SJSA1 (cell line): ENCODE measurements at regions not wholly inside any gene's neighbourhood (a gene's known extent, or its start where the extent isn't known, plus 50 kb on each side); places are given as distances from the start of the nearest gene placed in this dataset.

Source experiments
- DNase-seq, 2 experiments: peaks; one replicate each; pipeline ENCODE4 v3.0.0-alpha.2; 2015 to 2020; ENCODE audit warnings: low spot score in 2 of 2, low read depth in 1 of 2
- H3K27ac ChIP-seq: fragments of 250-450 bp; sonication (Bioruptor Pico); 2 replicates; pipeline ENCODE4 v1.5.1; 2020; ENCODE audit warnings: mild to moderate bottlenecking, moderate library complexity
- H3K27me3 ChIP-seq: fragments of 250-450 bp; sonication (Bioruptor Pico); replicated peaks from 2 replicates; pipeline ENCODE4 v1.5.1; 2020; ENCODE audit warnings: mild to moderate bottlenecking, moderate library complexity
- H3K36me3 ChIP-seq: fragments of 250-450 bp; sonication (Bioruptor Pico); 2 replicates; pipeline ENCODE4 v1.5.1; 2020; ENCODE audit warnings: mild to moderate bottlenecking
- H3K4me1 ChIP-seq: fragments of 250-450 bp; sonication (Bioruptor Pico); replicated peaks from 2 replicates; pipeline ENCODE4 v1.6.1; 2021; ENCODE audit warnings: mild to moderate bottlenecking
- H3K4me3 ChIP-seq: fragments of 250-450 bp; sonication (Bioruptor Pico); 2 replicates; pipeline ENCODE4 v1.5.1; 2020; ENCODE audit warnings: mild to moderate bottlenecking
- H3K9me3 ChIP-seq: fragments of 250-450 bp; sonication (Bioruptor Pico); replicated peaks from 2 replicates; pipeline ENCODE4 v1.5.1; 2020; ENCODE audit warnings: mild to moderate bottlenecking

DNA sequence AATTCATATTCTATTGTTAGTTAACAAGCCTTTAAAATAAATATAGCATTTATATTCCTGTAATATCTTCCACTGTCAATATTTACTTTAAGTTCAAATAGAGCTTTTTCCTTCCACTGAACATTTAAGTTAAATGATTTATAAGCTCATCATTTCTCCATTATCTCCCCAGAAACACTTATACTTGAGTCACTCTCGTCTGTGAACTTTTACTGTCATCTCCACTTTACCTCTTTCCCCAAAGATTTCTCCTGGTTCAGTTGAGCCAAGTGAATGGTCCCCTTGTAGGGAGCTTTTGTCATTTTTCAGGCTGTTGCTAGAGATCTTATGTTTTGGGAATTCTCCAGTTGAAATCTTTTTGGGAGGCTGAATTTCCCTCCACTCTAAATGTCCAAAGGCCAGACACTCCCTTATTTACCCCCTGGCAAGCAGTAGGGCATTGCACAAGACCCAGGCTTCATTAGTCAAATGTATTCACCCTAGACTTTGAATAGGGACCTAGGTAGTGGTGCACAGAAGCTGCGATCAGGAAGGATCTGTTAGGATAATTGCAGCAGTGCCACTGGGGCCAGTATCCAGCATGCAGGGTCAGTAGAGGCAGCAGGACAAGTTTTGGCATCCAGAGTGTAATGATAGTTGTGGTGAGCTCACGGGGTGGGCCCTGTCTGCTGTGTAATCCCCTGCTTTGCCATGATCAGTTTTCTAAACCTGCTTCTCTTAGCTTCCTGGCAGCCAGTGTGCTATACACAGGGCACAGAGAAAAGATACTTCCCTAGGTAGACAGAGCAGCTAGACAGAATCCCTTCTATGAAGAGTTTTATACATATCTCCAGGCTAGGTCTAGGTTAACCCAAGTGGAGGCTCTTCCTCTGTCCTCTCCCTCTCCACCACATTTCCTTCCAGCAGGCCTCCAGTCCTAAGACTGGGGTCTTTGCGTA lies 356.5 kb upstream of the SLCO3A1 start:
- Histone ChIP-seq H3K4me3 (no peak overlapping the region), H3K4me1 (no peaks in the 10 kb centered on the region), H3K9me3 (no peaks in the 10 kb centered on the region), H3K36me3 (no peaks in the 10 kb centered on the region), H3K27me3 (no peaks in the 10 kb centered on the region), H3K27ac (no peak overlapping the region)
- DNase-seq: no peak

DNA sequence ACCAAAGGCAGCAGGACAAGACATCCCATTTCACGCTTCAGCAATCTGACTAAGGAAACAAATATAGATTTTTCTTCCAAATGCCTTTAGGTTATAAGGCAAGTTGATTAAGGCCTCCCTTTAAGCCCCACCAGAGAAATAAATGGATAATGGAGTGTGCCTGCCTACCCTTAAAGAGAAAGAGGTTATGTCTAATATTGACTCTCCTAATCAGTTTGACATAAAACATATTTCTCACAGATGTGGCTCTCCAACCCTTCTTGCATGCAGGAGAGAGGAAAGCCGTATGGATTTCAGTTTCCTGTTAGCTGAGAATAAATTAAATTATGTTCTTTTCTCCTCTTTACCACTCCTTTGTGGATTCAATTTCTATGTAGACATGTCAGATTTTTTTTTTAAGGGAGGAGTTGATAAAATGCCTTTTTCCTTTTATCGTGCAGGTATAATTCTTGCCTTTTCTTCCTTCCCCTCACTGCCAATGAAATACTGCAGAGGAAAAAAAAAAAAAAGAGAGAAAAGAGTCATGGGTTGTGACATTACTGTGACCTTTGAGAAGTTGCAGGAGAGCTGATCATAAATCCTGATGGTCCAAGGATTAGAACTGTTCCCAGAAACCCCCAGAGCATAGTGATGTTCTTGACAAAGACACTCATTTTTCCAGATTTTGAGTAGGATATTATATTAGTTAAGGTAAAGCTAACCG lies 355.3 kb upstream of the SLCO3A1 start:
- Histone ChIP-seq H3K27ac (no peak overlapping the region), H3K4me3 (no peak overlapping the region), H3K4me1 (no peaks in the 10 kb centered on the region), H3K36me3 (no peaks in the 10 kb centered on the region), H3K9me3 (no peaks in the 10 kb centered on the region), H3K27me3 (no peaks in the 10 kb centered on the region)
- DNase-seq: no peak

GRCh38 chr15:91498749-91499062 lies 354.8 kb upstream of the SLCO3A1 start:
- Histone ChIP-seq H3K4me3 (no peak overlapping the region), H3K9me3 (no peaks in the 10 kb centered on the region), H3K36me3 (no peaks in the 10 kb centered on the region), H3K27ac (no peak overlapping the region), H3K27me3 (no peaks in the 10 kb centered on the region), H3K4me1 (no peaks in the 10 kb centered on the region)
- no peak for DNase-seq

- Histone ChIP-seq H3K4me1 (no peaks in the 10 kb centered on the region), H3K36me3 (no peaks in the 10 kb centered on the region), H3K9me3 (no peaks in the 10 kb centered on the region), H3K4me3 (no peak overlapping the region), H3K27me3 (no peaks in the 10 kb centered on the region), H3K27ac (no peak overlapping the region)
- DNase-seq: no peak
Measured at GRCh38 chr15:91499774-91500383, 353.6 kb upstream of the SLCO3A1 start.

DNA sequence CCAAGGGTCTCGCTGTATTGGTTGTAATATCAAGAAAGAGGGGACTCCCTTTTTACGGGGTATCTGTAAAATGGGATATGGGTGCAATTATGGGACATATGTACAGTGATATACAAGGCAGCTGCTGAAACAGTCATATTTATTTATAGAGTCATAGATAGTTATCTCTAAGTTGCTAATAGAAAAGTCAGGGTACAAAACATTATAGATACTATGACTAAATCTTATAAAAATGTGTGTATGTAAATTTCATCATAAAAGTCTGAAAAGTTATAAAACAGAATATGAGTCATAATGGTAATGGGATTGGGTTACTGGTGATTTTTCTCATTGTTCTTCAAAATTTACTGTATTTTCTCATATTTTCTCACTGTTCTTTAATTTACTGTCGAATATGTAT lies 344.9 kb upstream of the SLCO3A1 start:
- no peak overlapping the region for H3K27ac ChIP-seq

GRCh38 chr15:91514147-91514546 lies 339.4 kb upstream of the SLCO3A1 start:
- no peaks in the 10 kb centered on the region for H3K9me3 ChIP-seq
- H3K27me3 ChIP-seq: no peaks in the 10 kb centered on the region
- peaks cover 14% of the 10 kb centered on the region for H3K4me1 ChIP-seq
- no peak overlapping the region for H3K27ac ChIP-seq
- no peak overlapping the region for H3K4me3 ChIP-seq
- no peaks in the 10 kb centered on the region for H3K36me3 ChIP-seq
- DNase-seq: no peak

More for the DNA sequence above, 344.9 kb upstream of the SLCO3A1 start:
- DNase-seq: no peak
- H3K36me3 ChIP-seq: no peaks in the 10 kb centered on the region
- no peaks in the 10 kb centered on the region for H3K27me3 ChIP-seq
- no peaks in the 10 kb centered on the region for H3K4me1 ChIP-seq
- H3K9me3 ChIP-seq: no peaks in the 10 kb centered on the region
- H3K4me3 ChIP-seq: no peak overlapping the region

DNA sequence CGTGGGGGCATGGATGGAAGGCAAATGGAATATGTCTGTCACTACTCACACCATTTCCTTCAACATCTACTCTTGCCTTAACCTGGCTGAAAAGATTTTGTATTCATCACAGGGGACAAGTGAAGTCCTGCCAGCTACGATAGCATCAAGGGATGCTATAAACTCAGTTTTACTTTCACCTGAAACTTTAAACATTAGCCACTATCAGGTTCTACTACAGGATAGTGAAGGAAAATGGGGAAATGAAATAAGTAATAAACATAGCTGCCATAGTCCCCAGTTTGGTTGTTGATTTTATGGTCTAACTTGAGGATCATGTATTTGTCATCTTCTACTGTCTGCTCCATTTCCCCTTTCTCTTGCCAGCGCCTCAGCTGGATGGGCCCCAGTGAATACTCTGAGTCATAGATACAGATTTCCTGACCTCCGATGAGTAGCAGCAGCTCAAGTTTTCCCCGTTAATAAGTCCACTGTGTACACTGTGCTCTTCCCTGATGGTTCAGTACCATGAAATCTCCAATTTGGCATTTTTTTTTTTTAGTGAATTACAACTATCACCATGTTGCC lies 338.2 kb upstream of the SLCO3A1 start:
- peak in 1 of 2 experiments; percentile 30 for DNase-seq
- Histone ChIP-seq H3K4me3 (no peak overlapping the region), H3K9me3 (no peaks in the 10 kb centered on the region), H3K36me3 (no peaks in the 10 kb centered on the region), H3K4me1 (peaks cover 14% of the 10 kb centered on the region), H3K27me3 (no peaks in the 10 kb centered on the region), H3K27ac (no peak overlapping the region)

DNA sequence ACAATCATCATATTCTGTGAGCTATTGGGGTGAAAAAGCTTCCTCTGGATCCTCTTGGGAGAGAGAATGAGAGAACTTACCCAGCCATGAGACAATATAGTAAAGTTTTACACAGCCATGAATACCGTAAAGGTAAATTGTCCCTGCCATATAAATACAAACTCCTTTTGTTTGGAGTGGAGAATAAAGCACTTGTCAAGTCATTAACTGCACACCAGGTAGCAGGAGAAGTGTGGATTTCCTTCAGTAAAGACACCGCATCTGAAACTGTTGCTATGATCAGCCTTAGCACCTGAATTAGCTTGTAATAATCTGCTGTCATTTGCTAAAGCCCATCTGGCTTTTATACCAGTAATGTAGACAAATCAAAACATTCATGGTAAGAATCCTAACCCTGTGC lies 336.6 kb upstream of the SLCO3A1 start:
- DNase-seq: no peak
- Histone ChIP-seq H3K9me3 (no peaks in the 10 kb centered on the region), H3K4me3 (no peak overlapping the region), H3K27ac (no peak overlapping the region), H3K4me1 (peaks cover 17% of the 10 kb centered on the region), H3K36me3 (no peaks in the 10 kb centered on the region), H3K27me3 (no peaks in the 10 kb centered on the region)

- Histone ChIP-seq H3K9me3 (no peaks in the 10 kb centered on the region), H3K4me1 (peaks cover 24% of the 10 kb centered on the region), H3K4me3 (no peak overlapping the region), H3K27ac (no peak overlapping the region), H3K27me3 (no peaks in the 10 kb centered on the region), H3K36me3 (no peaks in the 10 kb centered on the region)
- no peak for DNase-seq
Measured at GRCh38 chr15:91517491-91518200, 335.9 kb upstream of the SLCO3A1 start.

DNA sequence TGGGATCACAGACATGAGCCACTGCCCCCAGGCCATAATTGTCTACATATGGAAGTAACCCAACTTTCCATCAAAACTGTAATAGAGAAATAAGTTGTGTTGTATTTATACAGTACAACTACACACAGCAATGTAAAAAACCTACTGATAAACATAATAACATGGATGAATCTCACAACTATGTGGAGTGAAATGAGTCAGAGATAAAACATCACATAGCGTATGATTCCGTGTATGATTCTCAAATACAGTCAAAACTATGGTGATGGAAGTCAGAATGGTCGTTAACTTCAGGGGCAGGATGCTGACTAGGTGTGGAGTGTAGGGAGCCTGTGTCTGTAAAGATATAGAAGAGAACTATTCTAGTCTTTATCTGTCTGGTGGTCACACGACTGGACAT lies 332.7 kb upstream of the SLCO3A1 start:
- Histone ChIP-seq H3K4me3 (no peak overlapping the region), H3K4me1 (peaks cover 11% of the 10 kb centered on the region; the same call in 1 of the 2 replicates), H3K9me3 (no peaks in the 10 kb centered on the region), H3K36me3 (no peaks in the 10 kb centered on the region), H3K27ac (peak overlapping the region; percentile 24; the same call in 1 of the 2 replicates), H3K27me3 (no peaks in the 10 kb centered on the region)
- DNase-seq: no peak

DNA sequence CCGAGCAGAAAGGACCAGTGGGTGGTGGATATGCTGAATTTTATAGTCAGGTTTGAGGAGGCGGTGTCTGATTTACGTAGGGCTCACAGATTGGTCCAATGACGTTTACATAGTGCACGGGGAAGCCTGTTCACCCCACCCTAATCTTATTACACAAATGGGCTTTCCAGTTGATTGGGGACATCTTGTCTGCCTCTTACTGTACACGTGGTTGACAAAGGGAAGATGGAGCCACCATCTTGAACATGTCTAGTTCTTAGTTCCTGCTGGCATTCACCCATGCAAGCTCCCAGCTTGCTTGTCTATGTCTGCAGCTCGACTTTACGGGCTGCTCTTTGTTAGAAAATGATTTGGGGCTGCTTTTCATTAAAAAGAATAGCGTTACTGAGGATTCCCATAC lies 332.0 kb upstream of the SLCO3A1 start:
- Histone ChIP-seq H3K9me3 (no peaks in the 10 kb centered on the region), H3K4me1 (peaks cover 10% of the 10 kb centered on the region; the same call in 1 of the 2 replicates), H3K4me3 (no peak overlapping the region), H3K27ac (peak overlapping the region; percentile 24; the same call in 1 of the 2 replicates), H3K27me3 (no peaks in the 10 kb centered on the region), H3K36me3 (no peaks in the 10 kb centered on the region)
- DNase-seq: no peak

DNA sequence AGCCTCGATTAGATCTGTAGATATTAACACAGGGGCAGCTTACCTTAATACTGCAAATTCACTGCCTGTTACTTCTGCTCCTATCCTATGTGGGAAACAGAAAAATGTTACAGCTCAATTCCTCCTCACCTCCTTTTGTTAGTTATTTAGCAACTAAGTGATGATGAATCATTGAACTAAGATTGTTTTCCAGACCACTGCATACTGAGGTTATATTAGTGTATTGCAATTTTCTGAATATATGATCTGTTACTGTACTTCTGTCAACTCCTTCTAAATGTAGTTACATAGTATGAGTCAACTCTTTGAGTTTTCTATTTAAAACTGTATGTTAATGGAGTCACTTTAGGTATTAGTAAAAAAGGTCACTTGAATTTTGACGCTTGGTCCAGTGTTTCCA lies 331.5 kb upstream of the SLCO3A1 start:
- Histone ChIP-seq H3K36me3 (no peaks in the 10 kb centered on the region), H3K27ac (no peak overlapping the region), H3K27me3 (no peaks in the 10 kb centered on the region), H3K9me3 (no peaks in the 10 kb centered on the region), H3K4me3 (no peak overlapping the region), H3K4me1 (peaks cover 10% of the 10 kb centered on the region; the same call in 1 of the 2 replicates)
- DNase-seq: no peak

- Histone ChIP-seq H3K36me3 (no peaks in the 10 kb centered on the region), H3K27ac (no peak overlapping the region), H3K9me3 (no peaks in the 10 kb centered on the region), H3K27me3 (no peaks in the 10 kb centered on the region), H3K4me1 (peaks cover 10% of the 10 kb centered on the region; the same call in 1 of the 2 replicates), H3K4me3 (no peak overlapping the region)
- DNase-seq: no peak
Measured at GRCh38 chr15:91522605-91523332, 330.7 kb upstream of the SLCO3A1 start.
